GM12878 (cell line): ENCODE measurements at regions not wholly inside any gene's neighbourhood (a gene's known extent, or its start where the extent isn't known, plus 50 kb on each side); places are given as distances from the start of the nearest gene placed in this dataset.

ENCODE experiments used
- ATAC-seq: fragments of 200-7000 bp; cut with Tn5 transposase; 3 replicates; pipeline ENCODE4 v1.9.1; 2020; ENCODE audit warnings: mild to moderate bottlenecking, moderate library complexity
- BruUV-seq: library from RNA; stranded (reverse); fragments of 400-500 nt; replicated peaks from 2 replicates; lab custom pipeline; 2021; lab: Mats Ljungman, UMichigan
- CTCF ChIA-PET: fragments of 300-600 bp; sonication (Branson Sonifier 250); formaldehyde crosslinking; extraction: SDS; loops from one replicate; lab custom pipeline; 2021; ENCODE audit warnings: inconsistent platforms; lab: Yijun Ruan, JAX
- POLR2A ChIA-PET: fragments of 350-600 bp; formaldehyde crosslinking; extraction: SDS; loops from one replicate; lab custom pipeline; 2021; ENCODE audit warnings: inconsistent platforms; lab: Charles Lee
- RAD21 ChIA-PET: fragments of 300-600 bp; sonication (Branson Sonifier 250); formaldehyde crosslinking; loops from one replicate; lab custom pipeline; 2023; ENCODE audit warnings: antibody characterized with exemption; ENCODE audit not compliant: unreplicated experiment; lab: Charles Lee
- SMC1A ChIA-PET: fragments of 300-600 bp; sonication (Branson Sonifier 250); formaldehyde crosslinking; loops from one replicate; lab custom pipeline; 2023; ENCODE audit not compliant: unreplicated experiment, uncharacterized antibody; lab: Charles Lee
- DNase-seq: peaks from one replicate; pipeline ENCODE4 v3.0.0-alpha.2; 2011; ENCODE audit warnings: low read depth, low spot score
- FAIRE-seq: peaks from 3 replicates; lab custom pipeline; 2011; peaks lifted over from hg19 to GRCh38; lab: Jason Lieb, UNC
- H2AFZ ChIP-seq: 2 replicates; pipeline ENCODE4 v1.6.0; 2011; ENCODE audit warnings: low read depth, low read length, control low read depth; ENCODE audit not compliant: control insufficient read depth
- H3K27ac ChIP-seq: 2 replicates; pipeline ENCODE4 v1.5.1; 2011; ENCODE audit warnings: control low read depth; ENCODE audit not compliant: control insufficient read depth, insufficient read depth
- H3K27me3 ChIP-seq, 2 experiments: replicated peaks in 1 of 2; 2 replicates each; pipeline versions ENCODE4 v1.6.0 to v1.6.1; 2011; ENCODE audit warnings: low read length in 1 of 2; ENCODE audit not compliant: control insufficient read depth in 2 of 2, insufficient read depth in 2 of 2
- H3K36me3 ChIP-seq, 2 experiments: 2 replicates each; pipeline ENCODE4 v1.5.1; 2011; ENCODE audit warnings: low read length in 1 of 2; ENCODE audit not compliant: control insufficient read depth in 2 of 2, insufficient read depth in 2 of 2
- H3K4me1 ChIP-seq: 2 replicates; pipeline ENCODE4 v1.6.1; 2011; ENCODE audit warnings: mild to moderate bottlenecking, low read length, moderate library complexity, mixed read lengths; ENCODE audit not compliant: control insufficient read depth, insufficient read depth
- H3K4me2 ChIP-seq: 2 replicates; pipeline ENCODE4 v1.6.0; 2011; ENCODE audit warnings: control low read depth; ENCODE audit not compliant: control insufficient read depth, insufficient read depth
- H3K4me3 ChIP-seq: fragments of 200-600 bp; sonication (generic); 2 replicates; pipeline ENCODE4 v1.5.1; 2016
- H3K79me2 ChIP-seq: 2 replicates; pipeline ENCODE4 v1.6.0; 2011; ENCODE audit warnings: low read length; ENCODE audit not compliant: control insufficient read depth, insufficient read depth
- H3K9ac ChIP-seq: 2 replicates; pipeline ENCODE4 v1.8.0; 2011; ENCODE audit warnings: low read length, control low read depth, mixed read lengths; ENCODE audit not compliant: control insufficient read depth, insufficient read depth
- H3K9me3 ChIP-seq: replicated peaks from 3 replicates; pipeline ENCODE4 v1.5.1; 2011; ENCODE audit warnings: mild to moderate bottlenecking, low read length; ENCODE audit not compliant: control insufficient read depth, insufficient read depth
- H4K20me1 ChIP-seq: 2 replicates; pipeline ENCODE4 v1.6.0; 2011; ENCODE audit not compliant: control insufficient read depth, insufficient read depth
- ASH2L ChIP-seq: fragments of 300-600, 200-600 bp; sonication (generic); IDR thresholded peaks from 2 replicates; pipeline ENCODE4 v1.6.1; 2017; ENCODE audit warnings: low read depth, mild to moderate bottlenecking, borderline replicate concordance
- EZH2 ChIP-seq: IDR thresholded peaks from 2 replicates; pipeline ENCODE4 v1.6.1; 2012; ENCODE audit warnings: low read depth, mild to moderate bottlenecking, control low read depth, inconsistent platforms, low read length, borderline replicate concordance; ENCODE audit not compliant: control insufficient read depth
- JUNB ChIP-seq: IDR thresholded peaks from 2 replicates; pipeline ENCODE4 v1.6.1; 2016; ENCODE audit warnings: antibody characterized with exemption, mild to moderate bottlenecking
- NR2C2 ChIP-seq: IDR thresholded peaks from 2 replicates; pipeline ENCODE4 v1.6.1; 2011; ENCODE audit warnings: borderline replicate concordance, low read depth; ENCODE audit not compliant: control insufficient read depth, insufficient read length
- SIX5 ChIP-seq: IDR thresholded peaks from 2 replicates; pipeline ENCODE4 v1.6.1; 2011; ENCODE audit warnings: mild to moderate bottlenecking, low read depth, low read length, moderate library complexity; ENCODE audit not compliant: severe bottlenecking
- SP1 ChIP-seq: IDR thresholded peaks from one replicate; pipeline ENCODE4 v1.6.1; 2011; ENCODE audit warnings: low read depth, low read length
- SREBF1 ChIP-seq: IDR thresholded peaks from 2 replicates; pipeline ENCODE4 v1.6.1; 2012; ENCODE audit warnings: mild to moderate bottlenecking, low read length
- SREBF2 ChIP-seq: IDR thresholded peaks from 2 replicates; pipeline ENCODE4 v1.6.1; 2012; ENCODE audit warnings: mild to moderate bottlenecking, low read length
- TBL1XR1 ChIP-seq: IDR thresholded peaks from 2 replicates; pipeline ENCODE4 v1.6.1; 2012; ENCODE audit warnings: low read depth, low read length, improper control_type of control experiment
- WGBS: methylation state at CpG from one replicate; pipeline ENCODE4 v1.1.6; 2016; ENCODE audit warnings: low lambda C conversion rate; ENCODE audit not compliant: insufficient replicate concordance, insufficient coverage; ENCODE audit errors: missing lambda C conversion rate; 5-methylcytosine and 5-hydroxymethylcytosine counted together
- in situ Hi-C: fragments of 300-500 bp; cut with MboI; formaldehyde crosslinking; loops from 9 replicates; pipeline ENCODE4 v1.14.3; 2018; ENCODE audit warnings: mixed read lengths
- intact Hi-C: fragments of 100-400 bp; cut with micrococcal nuclease; formaldehyde crosslinking; loops from one replicate; pipeline ENCODE4 v1.14.2; 2022; ENCODE audit not compliant: unreplicated experiment

DNA sequence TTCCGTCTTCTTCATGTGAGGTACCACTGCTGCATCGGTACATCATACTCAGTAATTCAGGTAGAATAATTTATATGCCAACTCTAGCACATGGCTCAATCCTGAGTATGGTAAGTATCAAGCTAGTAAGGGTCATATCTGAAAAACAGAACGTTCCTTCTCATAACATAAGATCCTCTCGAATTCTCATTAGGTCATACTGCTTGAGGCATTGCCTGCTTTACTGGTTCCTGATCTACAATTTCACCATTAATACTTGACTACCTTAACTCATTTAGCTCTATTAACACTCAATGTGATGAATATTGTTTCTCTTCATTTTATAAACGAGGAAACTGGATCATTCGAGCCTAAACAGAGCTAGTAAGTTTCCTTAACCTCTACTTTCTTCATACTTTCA lies 871.6 kb downstream of the BRINP3 start:
- in situ Hi-C loops: no loop called here
- SMC1A ChIA-PET: interaction anchor here (1.2 kb wide), 1 partner anchor 10 kb away, joined by 3 read pairs; no protein-coding TSS in a partner anchor
- H3K9me3 ChIP-seq: no peaks in the 10 kb centered on the region
- H3K4me1 ChIP-seq: no peaks in the 10 kb centered on the region
- no peaks in the 10 kb centered on the region for H4K20me1 ChIP-seq
- H3K27ac ChIP-seq: no peak overlapping the region
- WGBS: 3% methylated on average over 6 of the region's 6 CpGs
- H3K27me3 ChIP-seq: no peaks in the 10 kb centered on the region
- H3K36me3 ChIP-seq: no peaks in the 10 kb centered on the region
- RAD21 ChIA-PET: no interaction called here
- no peak overlapping the region for H3K4me3 ChIP-seq
- ATAC-seq (no peak), DNase-seq (no peak), FAIRE-seq (no peak)
- no peak overlapping the region for H2AFZ ChIP-seq
- POLR2A ChIA-PET: interaction anchor here (0.5 kb wide), 1 partner anchor 331 kb away, joined by 6 read pairs; no protein-coding TSS in a partner anchor
- H3K9ac ChIP-seq: no peak overlapping the region
- CTCF ChIA-PET: interaction anchor here (0.6 kb wide), 1 partner anchor 872 kb away, joined by 3 read pairs; no protein-coding TSS in a partner anchor
- H3K4me2 ChIP-seq: no peak overlapping the region
- BruUV-seq: no TSS peak
- TF ChIP-seq SREBF1 (no peak), SREBF2 (no peak), ASH2L (no peak), TBL1XR1 (no peak), NR2C2 (no peak), SP1 (no peak), SIX5 (no peak)
- H3K79me2 ChIP-seq: no peaks in the 10 kb centered on the region
- intact Hi-C loops: no loop called here

DNA sequence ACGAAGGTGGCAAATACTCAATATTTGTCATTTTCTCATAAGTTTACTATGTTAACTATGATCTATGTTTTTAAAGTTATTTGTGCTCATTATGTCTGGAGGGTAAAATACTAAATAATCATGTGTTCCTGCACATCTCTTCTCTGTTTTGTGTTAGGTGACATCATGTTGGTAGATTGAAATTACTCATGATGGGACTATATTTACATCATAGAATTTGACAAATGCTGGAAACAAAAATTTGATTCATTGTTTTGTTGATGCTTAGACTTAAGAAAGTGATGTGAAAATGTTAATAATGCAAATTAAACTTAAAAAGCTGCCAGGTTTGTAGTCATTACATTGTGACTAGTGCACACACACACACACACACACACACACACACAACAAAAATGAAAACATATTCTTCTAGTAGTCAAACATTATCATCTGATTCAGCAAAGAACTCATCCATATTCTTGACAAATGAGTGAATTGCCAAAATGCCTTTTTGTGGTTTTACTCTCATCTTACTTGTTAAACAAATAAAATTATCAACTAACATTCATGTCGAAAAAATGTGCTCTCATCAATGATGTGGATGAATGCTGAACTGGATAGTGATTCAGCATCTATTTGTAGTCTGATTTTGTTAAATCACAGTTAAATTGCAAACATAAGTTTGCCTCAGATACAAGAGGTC lies 870.7 kb downstream of the BRINP3 start:
- CTCF ChIA-PET: interaction anchor here (0.6 kb wide), 1 partner anchor 873 kb away, joined by 3 read pairs; no protein-coding TSS in a partner anchor
- Histone ChIP-seq H3K4me1 (no peaks in the 10 kb centered on the region), H3K27ac (no peak overlapping the region), H3K9ac (no peak overlapping the region), H3K36me3 (no peaks in the 10 kb centered on the region), H3K4me2 (no peak overlapping the region), H3K4me3 (no peak overlapping the region), H3K79me2 (no peaks in the 10 kb centered on the region), H3K9me3 (no peaks in the 10 kb centered on the region), H4K20me1 (no peaks in the 10 kb centered on the region), H3K27me3 (no peaks in the 10 kb centered on the region), H2AFZ (no peak overlapping the region)
- DNase-seq (no peak), FAIRE-seq (peak; percentile 81), ATAC-seq (no peak)
- TF ChIP-seq EZH2 (no peak), JUNB (no peak)
- in situ Hi-C loops (no loop called here), intact Hi-C loops (no loop called here)
- POLR2A ChIA-PET: no interaction called here
- SMC1A ChIA-PET: interaction anchor here (1.2 kb wide), 1 partner anchor 9 kb away, joined by 3 read pairs; no protein-coding TSS in a partner anchor
- RAD21 ChIA-PET: no interaction called here
- no TSS peak for BruUV-seq
- WGBS: 0% methylated on average over 2 of the region's 2 CpGs
